B cell (primary cell): ENCODE measurements at regions not wholly inside any gene's neighbourhood (a gene's known extent, or its start where the extent isn't known, plus 50 kb on each side); places are given as distances from the start of the nearest gene placed in this dataset.

Source experiments
- CTCF ChIP-seq: fragments of 200-600 bp; IDR thresholded peaks from one replicate; pipeline ENCODE4 v1.8.0; 2022; ENCODE audit warnings: antibody characterized with exemption, mild to moderate bottlenecking
- EZH2 ChIP-seq: IDR thresholded peaks from 2 replicates; pipeline ENCODE4 v1.6.1; 2012; ENCODE audit warnings: borderline replicate concordance, low read depth, mild to moderate bottlenecking, moderate library complexity, low read length; ENCODE audit not compliant: insufficient read depth, poor library complexity, severe bottlenecking

GRCh38 chr7:51785171-51785570 is 468.6 kb upstream of the COBL start:
- TF ChIP-seq EZH2 = no peak
- no peak for TF ChIP-seq CTCF
